ENCODE measurements at regions not wholly inside any gene's neighbourhood (a gene's known extent, or its start where the extent isn't known, plus 50 kb on each side); places are given as distances from the start of the nearest gene placed in this dataset.

DNA sequence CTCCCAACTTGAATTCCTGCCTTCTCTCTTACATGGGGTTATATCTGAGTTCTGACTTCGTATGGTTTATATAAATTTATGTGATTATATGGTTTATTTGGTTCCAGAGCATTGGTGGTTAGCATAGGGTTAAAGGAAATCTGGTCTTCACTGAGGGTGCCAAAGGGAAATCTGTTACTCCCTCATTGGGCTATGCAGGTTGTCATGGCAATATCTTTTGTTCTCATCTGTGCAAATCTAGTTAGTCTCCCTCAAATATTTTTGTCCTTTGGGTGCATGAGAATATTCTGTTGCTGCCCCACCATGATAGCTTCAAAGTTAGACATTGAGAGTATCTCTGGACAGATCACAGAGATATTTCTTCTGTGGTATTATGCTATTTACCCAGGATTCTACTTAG lies 71.8 kb upstream of the OTUD4 start:
- TF ChIP-seq POLR2AphosphoS5 (IDR thresholded peaks at IDR 0.05; ENCODE audit: low read depth, low read length): no peak
- no peak for TF ChIP-seq POLR2A (IDR thresholded peaks at IDR 0.05; ENCODE audit: low read depth, low read length)
- TF ChIP-seq SPI1 (IDR thresholded peaks at IDR 0.05; ENCODE audit: low read depth, low read length): no peak
